RWPE1 (cell line): ENCODE measurements at regions not wholly inside any gene's neighbourhood (a gene's known extent, or its start where the extent isn't known, plus 50 kb on each side); places are given as distances from the start of the nearest gene placed in this dataset.

Source experiments
- CTCF ChIA-PET: fragments of 350-600 bp; sonication (Branson Sonifier 250); formaldehyde crosslinking; extraction: SDS; loops from one replicate; lab custom pipeline; 2021; lab: Yijun Ruan, JAX
- POLR2A ChIA-PET: fragments of 400-600 bp; formaldehyde crosslinking; extraction: SDS; loops from one replicate; lab custom pipeline; 2020; ENCODE audit warnings: antibody characterized with exemption; ENCODE audit not compliant: low non-redundant PET; lab: Yijun Ruan, JAX
- DNase-seq: peaks from one replicate; pipeline ENCODE4 v3.0.0; 2012; ENCODE audit warnings: low spot score
- H3K27ac ChIP-seq: fragments of 450-650 bp; 2 replicates; pipeline ENCODE4 v1.5.1; 2017
- TF ChIP-seq, protein P1 (sequence below): fragments of 450-650 bp; conservative IDR thresholded peaks from 2 replicates; pipeline ENCODE4 v1.5.1; 2017; ENCODE audit warnings: low read depth, mild to moderate bottlenecking

DNA sequence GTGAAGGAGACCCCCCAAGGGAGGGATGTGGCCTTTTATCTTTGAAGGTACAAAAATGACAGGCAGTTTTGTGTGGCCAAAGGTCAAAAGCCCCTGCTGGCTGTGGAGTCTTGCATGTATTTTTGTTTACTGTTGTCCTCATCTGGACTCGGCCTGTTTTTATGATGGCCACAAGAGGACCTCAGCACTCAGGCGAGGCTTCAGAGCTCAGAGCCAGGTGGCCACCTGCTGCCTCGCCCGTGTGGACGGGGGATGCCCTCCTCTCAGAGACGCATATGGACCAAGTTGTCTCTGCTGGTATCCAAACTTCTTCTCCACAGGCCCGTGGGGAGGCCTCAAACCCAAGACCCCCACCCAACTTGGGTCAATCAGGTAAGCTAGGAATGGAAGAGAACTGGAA is 118.2 kb downstream of the DACT2 start:
- H3K27ac ChIP-seq = no peak overlapping the region
- TF ChIP-seq, protein P1, sequence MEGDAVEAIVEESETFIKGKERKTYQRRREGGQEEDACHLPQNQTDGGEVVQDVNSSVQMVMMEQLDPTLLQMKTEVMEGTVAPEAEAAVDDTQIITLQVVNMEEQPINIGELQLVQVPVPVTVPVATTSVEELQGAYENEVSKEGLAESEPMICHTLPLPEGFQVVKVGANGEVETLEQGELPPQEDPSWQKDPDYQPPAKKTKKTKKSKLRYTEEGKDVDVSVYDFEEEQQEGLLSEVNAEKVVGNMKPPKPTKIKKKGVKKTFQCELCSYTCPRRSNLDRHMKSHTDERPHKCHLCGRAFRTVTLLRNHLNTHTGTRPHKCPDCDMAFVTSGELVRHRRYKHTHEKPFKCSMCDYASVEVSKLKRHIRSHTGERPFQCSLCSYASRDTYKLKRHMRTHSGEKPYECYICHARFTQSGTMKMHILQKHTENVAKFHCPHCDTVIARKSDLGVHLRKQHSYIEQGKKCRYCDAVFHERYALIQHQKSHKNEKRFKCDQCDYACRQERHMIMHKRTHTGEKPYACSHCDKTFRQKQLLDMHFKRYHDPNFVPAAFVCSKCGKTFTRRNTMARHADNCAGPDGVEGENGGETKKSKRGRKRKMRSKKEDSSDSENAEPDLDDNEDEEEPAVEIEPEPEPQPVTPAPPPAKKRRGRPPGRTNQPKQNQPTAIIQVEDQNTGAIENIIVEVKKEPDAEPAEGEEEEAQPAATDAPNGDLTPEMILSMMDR = no peak
- DNase-seq = no peak
- POLR2A ChIA-PET = no interaction called here
- CTCF ChIA-PET = interaction anchor here (1.2 kb wide), 1 partner anchor 114 kb away, joined by 3 read pairs; no protein-coding TSS in a partner anchor

GRCh38 chr6:168200571-168201134 is 118.9 kb downstream of the DACT2 start:
- DNase-seq = no peak
- TF ChIP-seq, protein P1 = no peak
- POLR2A ChIA-PET = no interaction called here
- CTCF ChIA-PET = interaction anchor here (1.2 kb wide), 1 partner anchor 114 kb away, joined by 3 read pairs; no protein-coding TSS in a partner anchor
- H3K27ac ChIP-seq = no peak overlapping the region

GRCh38 chr6:168198302-168199180 is 119.5 kb upstream of the FRMD1 start:
- ChIA-PET CTCF (no interaction called here), POLR2A (no interaction called here)
- DNase-seq = no peak
- TF ChIP-seq, protein P1 = no peak
- H3K27ac ChIP-seq = no peak overlapping the region

DNA sequence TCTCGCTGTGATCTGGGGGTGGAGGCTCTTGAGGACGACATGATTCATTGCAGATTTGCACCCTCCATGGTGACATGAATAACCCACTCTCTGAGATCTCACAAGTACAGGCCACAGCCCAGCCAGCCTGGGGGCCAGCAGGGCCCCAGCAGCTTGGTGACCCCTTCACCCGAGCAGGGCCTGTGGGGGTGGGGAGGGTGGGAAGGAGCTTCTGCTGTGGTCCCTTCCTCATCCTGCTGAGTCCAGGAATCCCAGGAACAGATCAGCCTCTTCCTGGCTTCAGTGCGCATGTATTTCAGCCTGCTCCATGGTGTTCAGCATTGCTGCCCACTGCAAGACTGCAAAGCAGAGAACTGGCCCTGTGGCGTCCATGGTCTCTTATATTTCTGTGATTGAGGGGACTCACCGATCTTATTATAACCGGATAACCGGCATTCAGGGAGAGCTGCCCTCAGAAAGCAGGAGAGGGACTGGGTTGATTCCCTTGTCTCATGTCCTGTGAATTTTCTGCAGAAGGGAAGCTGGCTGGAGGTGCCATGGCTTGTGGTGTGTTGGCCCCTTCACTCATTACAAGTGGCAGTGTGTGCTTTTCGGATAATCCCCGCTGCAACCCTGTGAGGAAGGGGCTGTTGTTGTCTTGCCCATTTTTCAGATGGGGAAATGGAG is 118.8 kb upstream of the FRMD1 start:
- DNase-seq = no peak
- H3K27ac ChIP-seq = no peak overlapping the region
- ChIA-PET CTCF (no interaction called here), POLR2A (no interaction called here)
- TF ChIP-seq, protein P1 = no peak

DNA sequence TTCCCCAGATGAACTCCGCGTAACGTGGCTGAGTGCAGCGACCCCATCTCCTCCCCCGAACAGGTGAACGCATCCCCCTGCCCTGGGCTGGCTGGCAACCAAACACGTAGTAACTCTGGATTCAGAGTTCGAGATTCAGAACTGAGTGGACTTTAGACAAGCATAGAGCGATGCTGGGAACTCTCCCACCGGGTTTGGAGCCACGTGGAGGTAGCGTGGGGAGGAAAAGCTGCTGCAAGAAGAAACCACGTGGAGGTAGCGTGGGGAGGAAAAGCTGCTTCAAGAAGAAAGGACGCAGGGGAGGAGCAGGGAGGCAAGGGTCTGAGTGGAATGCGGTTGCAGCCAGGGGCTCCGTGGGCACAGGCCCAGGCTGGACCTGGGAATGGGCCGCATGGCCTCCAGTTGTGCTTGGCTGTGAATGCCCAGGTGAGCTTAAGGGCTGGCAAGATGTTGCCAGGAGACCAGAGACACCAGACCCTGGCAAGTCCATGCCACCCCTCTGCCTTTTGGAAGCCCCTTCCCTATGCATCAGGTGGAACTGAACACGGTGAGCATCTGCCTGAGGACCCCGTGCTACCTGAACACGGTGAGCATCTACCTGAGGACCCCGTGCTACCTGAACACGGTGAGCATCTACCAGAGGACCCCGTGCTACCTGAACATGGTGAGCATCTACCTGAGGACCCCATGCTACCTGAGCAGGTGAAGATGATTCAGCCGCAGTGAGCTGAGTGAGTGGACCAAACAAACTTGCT is 118.0 kb upstream of the FRMD1 start:
- TF ChIP-seq, protein P1 = no peak
- ChIA-PET CTCF (interaction anchor here (0.7 kb wide), 1 partner anchor 158 kb away, joined by 3 read pairs; no protein-coding TSS in a partner anchor), POLR2A (no interaction called here)
- DNase-seq = no peak
- H3K27ac ChIP-seq = no peak overlapping the region
